Trophoblast cell (in vitro differentiated cells and primary cell): ENCODE measurements at regions not wholly inside any gene's neighbourhood (a gene's known extent, or its start where the extent isn't known, plus 50 kb on each side); places are given as distances from the start of the nearest gene placed in this dataset.
A peak's percentile ranks its signal among the peaks of the same experiment; 100 is the strongest.

ENCODE experiments used
- DNase-seq, 2 donors: peaks; one replicate each; pipeline ENCODE4 v3.0.0-alpha.2; 2016
- H2AFZ ChIP-seq: 2 replicates; pipeline ENCODE4 v1.6.1; 2013; ENCODE audit warnings: low read length, moderate library complexity, mild to moderate bottlenecking; ENCODE audit not compliant: insufficient read depth, poor library complexity
- H2AK5ac ChIP-seq: 2 replicates; pipeline ENCODE4 v1.6.1; 2013; ENCODE audit warnings: mild to moderate bottlenecking, low read length
- H2BK120ac ChIP-seq: 2 replicates; pipeline ENCODE4 v1.6.1; 2013; ENCODE audit warnings: low read length, mild to moderate bottlenecking, moderate library complexity; ENCODE audit not compliant: insufficient read depth, poor library complexity
- H2BK12ac ChIP-seq: 2 replicates; pipeline ENCODE4 v1.6.1; 2013; ENCODE audit warnings: mild to moderate bottlenecking, low read length, moderate library complexity
- H2BK5ac ChIP-seq: 2 replicates; pipeline ENCODE4 v1.6.1; 2013; ENCODE audit warnings: low read length, low read depth, moderate library complexity, mild to moderate bottlenecking; ENCODE audit not compliant: poor library complexity
- H3K14ac ChIP-seq: 2 replicates; pipeline ENCODE4 v1.6.1; 2013; ENCODE audit warnings: mild to moderate bottlenecking, low read length
- H3K18ac ChIP-seq: 2 replicates; pipeline ENCODE4 v1.6.1; 2013; ENCODE audit warnings: mild to moderate bottlenecking, low read length
- H3K23ac ChIP-seq: 2 replicates; pipeline ENCODE4 v1.6.1; 2013; ENCODE audit warnings: low read length
- H3K27ac ChIP-seq: 2 replicates; pipeline ENCODE4 v1.5.1; 2013; ENCODE audit warnings: low read depth, mild to moderate bottlenecking, inconsistent platforms, low read length, moderate library complexity
- H3K27me3 ChIP-seq: 2 replicates; pipeline ENCODE4 v1.6.1; 2013; ENCODE audit warnings: inconsistent platforms, mild to moderate bottlenecking, low read length, moderate library complexity; ENCODE audit not compliant: insufficient read depth
- H3K36me3 ChIP-seq, 2 experiments: 1 replicate in 1 of 2; 2 replicates in 1 of 2; pipeline ENCODE4 v1.6.1; 2013; ENCODE audit warnings: low read length in 2 of 2, mild to moderate bottlenecking in 2 of 2, moderate library complexity in 1 of 2; ENCODE audit not compliant: insufficient read depth in 2 of 2, control insufficient read depth in 1 of 2
- H3K4ac ChIP-seq: 2 replicates; pipeline ENCODE4 v1.6.1; 2013; ENCODE audit warnings: low read depth, mild to moderate bottlenecking, low read length, moderate library complexity
- H3K4me1 ChIP-seq, 2 experiments: 1 replicate in 1 of 2; 2 replicates in 1 of 2; pipeline ENCODE4 v1.6.1; 2013; ENCODE audit warnings: low read length in 2 of 2, mild to moderate bottlenecking in 2 of 2, moderate library complexity in 1 of 2; ENCODE audit not compliant: insufficient read depth in 2 of 2, control insufficient read depth in 1 of 2
- H3K4me2 ChIP-seq: 2 replicates; pipeline ENCODE4 v1.6.1; 2013; ENCODE audit warnings: inconsistent platforms, mild to moderate bottlenecking, low read length, moderate library complexity
- H3K4me3 ChIP-seq: 2 replicates; pipeline ENCODE4 v1.5.1; 2013; ENCODE audit warnings: mild to moderate bottlenecking, low read depth, low read length, inconsistent platforms
- H3K79me1 ChIP-seq: one replicate; pipeline ENCODE4 v1.6.1; 2013; ENCODE audit warnings: low read length
- H3K79me2 ChIP-seq: 2 replicates; pipeline ENCODE4 v1.6.1; 2013; ENCODE audit warnings: low read length, mild to moderate bottlenecking; ENCODE audit not compliant: control insufficient read depth, insufficient read depth, poor library complexity
- H3K9ac ChIP-seq: 2 replicates; pipeline ENCODE4 v1.6.1; 2013; ENCODE audit warnings: mild to moderate bottlenecking, low read length
- H3K9me3 ChIP-seq: 2 replicates; pipeline ENCODE4 v1.6.1; 2013; ENCODE audit warnings: low read depth, mild to moderate bottlenecking, control low read depth, inconsistent platforms, low read length; ENCODE audit not compliant: insufficient read depth
- H4K12ac ChIP-seq: 2 replicates; pipeline ENCODE4 v1.6.1; 2013; ENCODE audit warnings: low read depth, mild to moderate bottlenecking, low read length, moderate library complexity
- H4K8ac ChIP-seq: 2 replicates; pipeline ENCODE4 v1.6.1; 2013; ENCODE audit warnings: low read depth, mild to moderate bottlenecking, low read length, moderate library complexity
- H4K91ac ChIP-seq: one replicate; pipeline ENCODE4 v1.6.1; 2013; ENCODE audit warnings: low read depth, mild to moderate bottlenecking, low read length, moderate library complexity
- WGBS: extraction: QIAGEN DNeasy Blood & Tissue Kit; methylation state at CpG from one replicate; pipeline ENCODE4 v1.1.7; 2013; ENCODE audit warnings: missing lambda C conversion rate; ENCODE audit not compliant: insufficient read length, insufficient coverage; ENCODE audit errors: extremely low coverage; 5-methylcytosine and 5-hydroxymethylcytosine counted together

GRCh38 chr5:3121813-3122212 is 370.3 kb upstream of the IRX2 start:
- Histone ChIP-seq H3K14ac (peak overlapping the region; percentile 72), H2BK5ac (no peak overlapping the region), H2AK5ac (no peak overlapping the region), H4K8ac (peak overlapping the region; percentile 80), H3K79me2 (no peaks in the 10 kb centered on the region), H3K23ac (no peak overlapping the region), H3K4me3 (no peak overlapping the region), H3K4me1 (peaks cover 8 to 11% of the 10 kb centered on the region in 2 experiments), H3K4ac (peak overlapping the region; percentile 30), H4K91ac (peak overlapping the region; percentile 75), H3K9me3 (no peaks in the 10 kb centered on the region), H3K27ac (no peak overlapping the region), H4K12ac (no peak overlapping the region), H3K36me3 (no peaks in the 10 kb centered on the region), H3K27me3 (peaks cover 15% of the 10 kb centered on the region), H3K9ac (no peak overlapping the region), H3K79me1 (no peaks in the 10 kb centered on the region), H3K4me2 (peak overlapping the region; percentile 11), H3K18ac (peak overlapping the region; percentile 74), H2BK120ac (peak overlapping the region; percentile 24), H2BK12ac (peak overlapping the region; percentile 68), H2AFZ (no peak overlapping the region)
- DNase-seq = no peak
- WGBS = no CpG with 5 or more reads among the region's 21 CpGs

GRCh38 chr5:3120028-3120427 is 368.6 kb upstream of the IRX2 start:
- Histone ChIP-seq H4K12ac (no peak overlapping the region), H3K18ac (no peak overlapping the region), H2BK120ac (no peak overlapping the region), H2AFZ (no peak overlapping the region), H3K4me3 (no peak overlapping the region), H3K9ac (no peak overlapping the region), H3K79me2 (no peaks in the 10 kb centered on the region), H3K4ac (no peak overlapping the region), H4K91ac (no peak overlapping the region), H2BK12ac (no peak overlapping the region), H2BK5ac (no peak overlapping the region), H4K8ac (no peak overlapping the region), H3K4me1 (peaks cover 8 to 11% of the 10 kb centered on the region in 2 experiments), H3K27ac (no peak overlapping the region), H3K23ac (no peak overlapping the region), H2AK5ac (no peak overlapping the region), H3K79me1 (no peaks in the 10 kb centered on the region), H3K27me3 (peaks cover 25% of the 10 kb centered on the region), H3K9me3 (peaks cover 2% of the 10 kb centered on the region), H3K4me2 (no peak overlapping the region), H3K36me3 (no peaks in the 10 kb centered on the region), H3K14ac (no peak overlapping the region)
- no peak for DNase-seq
- no CpG with 5 or more reads among the region's 10 CpGs for WGBS

GRCh38 chr5:3119435-3119834 is 368.0 kb upstream of the IRX2 start:
- no peaks in the 10 kb centered on the region for H3K36me3 ChIP-seq
- no peak overlapping the region for H3K18ac ChIP-seq
- H2BK120ac ChIP-seq = no peak overlapping the region
- H3K14ac ChIP-seq = no peak overlapping the region
- H2AFZ ChIP-seq = no peak overlapping the region
- no peak overlapping the region for H3K27ac ChIP-seq
- no peak overlapping the region for H4K12ac ChIP-seq
- H3K4me3 ChIP-seq = no peak overlapping the region
- H2BK5ac ChIP-seq = no peak overlapping the region
- H2AK5ac ChIP-seq = no peak overlapping the region
- H3K4ac ChIP-seq = no peak overlapping the region
- peaks cover 8 to 9% of the 10 kb centered on the region in 2 experiments for H3K4me1 ChIP-seq
- no CpG with 5 or more reads among the region's 4 CpGs for WGBS
- H2BK12ac ChIP-seq = no peak overlapping the region
- H4K8ac ChIP-seq = no peak overlapping the region
- no peak for DNase-seq
- no peaks in the 10 kb centered on the region for H3K79me2 ChIP-seq
- H3K4me2 ChIP-seq = no peak overlapping the region
- peaks cover 2% of the 10 kb centered on the region for H3K9me3 ChIP-seq
- H4K91ac ChIP-seq = no peak overlapping the region
- H3K23ac ChIP-seq = no peak overlapping the region
- H3K79me1 ChIP-seq = no peaks in the 10 kb centered on the region
- peaks cover 25% of the 10 kb centered on the region for H3K27me3 ChIP-seq
- no peak overlapping the region for H3K9ac ChIP-seq

DNA sequence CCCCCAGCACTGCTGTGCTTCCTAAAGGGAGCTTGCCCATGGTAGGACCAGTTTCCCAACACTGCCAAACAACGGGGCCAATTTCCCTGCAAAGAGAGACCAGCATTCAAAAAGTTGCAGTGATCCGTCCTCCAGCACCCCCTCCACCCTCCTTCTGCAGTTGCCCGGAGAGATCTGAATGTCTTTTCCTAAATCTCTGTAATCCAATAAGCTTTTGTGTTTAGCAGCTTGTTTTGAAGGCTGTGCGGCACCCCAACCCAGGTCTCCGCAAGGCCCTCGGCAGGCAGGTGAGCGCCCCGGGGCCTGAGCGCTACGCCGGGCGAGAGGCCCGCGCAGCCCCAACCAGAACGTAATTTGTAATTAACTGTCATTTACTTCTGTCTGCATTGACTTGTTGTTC is 366.9 kb upstream of the IRX2 start:
- Histone ChIP-seq H3K4me1 (peaks cover 7 to 8% of the 10 kb centered on the region in 2 experiments), H3K4me3 (no peak overlapping the region), H3K27ac (no peak overlapping the region), H3K23ac (no peak overlapping the region), H2BK120ac (no peak overlapping the region), H4K8ac (no peak overlapping the region), H3K14ac (no peak overlapping the region), H3K18ac (no peak overlapping the region), H2BK5ac (no peak overlapping the region), H2BK12ac (no peak overlapping the region), H3K79me2 (no peaks in the 10 kb centered on the region), H3K36me3 (no peaks in the 10 kb centered on the region), H2AFZ (no peak overlapping the region), H4K91ac (no peak overlapping the region), H3K9ac (no peak overlapping the region), H3K27me3 (peaks cover 25% of the 10 kb centered on the region), H2AK5ac (no peak overlapping the region), H4K12ac (no peak overlapping the region), H3K79me1 (no peaks in the 10 kb centered on the region), H3K4ac (no peak overlapping the region), H3K4me2 (no peak overlapping the region), H3K9me3 (peaks cover 2% of the 10 kb centered on the region)
- no CpG with 5 or more reads among the region's 15 CpGs for WGBS
- no peak for DNase-seq
